Esophagus muscularis mucosa (tissue), 4 donors: ENCODE measurements at regions not wholly inside any gene's neighbourhood (a gene's known extent, or its start where the extent isn't known, plus 50 kb on each side); places are given as distances from the start of the nearest gene placed in this dataset.

Experiments
- DNase-seq: peaks from one replicate; pipeline ENCODE4 v3.0.0-alpha.2; 2017; ENCODE audit errors: extremely low spot score
- H3K27ac ChIP-seq, 4 donors: fragments of 200-600 bp; sonication (generic); replicated peaks in 1 of 4; 1 replicate in 3 of 4; 2 replicates in 1 of 4; pipeline ENCODE4 v1.5.1; 2016 to 2019; ENCODE audit warnings: mild to moderate bottlenecking in 1 of 4
- H3K27me3 ChIP-seq, 4 donors: fragments of 200-600 bp; sonication (generic); one replicate each; pipeline versions ENCODE4 v1.5.1 to v1.6.0; 2016 to 2019
- H3K36me3 ChIP-seq, 4 donors: fragments of 200-600 bp; sonication (generic); one replicate each; pipeline ENCODE4 v1.5.1; 2016 to 2019
- H3K4me1 ChIP-seq, 4 donors: fragments of 200-600 bp; sonication (generic); one replicate each; pipeline ENCODE4 v1.5.1; 2016 to 2019
- H3K4me3 ChIP-seq, 4 donors: fragments of 200-600 bp; sonication (generic); 1 replicate in 2 of 4; 2 replicates in 2 of 4; pipeline ENCODE4 v1.5.1; 2016 to 2019; ENCODE audit warnings: mild to moderate bottlenecking in 4 of 4, moderate library complexity in 1 of 4
- H3K9me3 ChIP-seq, 4 donors: fragments of 200-600 bp; sonication (generic); 1 replicate in 3 of 4; 2 replicates in 1 of 4; pipeline ENCODE4 v1.5.1; 2016 to 2019
- EP300 ChIP-seq: sonication (generic); formaldehyde crosslinking; IDR thresholded peaks from one replicate; pipeline ENCODE4 v1.6.1; 2017; ENCODE audit warnings: antibody characterized with exemption
- POLR2A ChIP-seq: fragments of 450-650 bp; IDR thresholded peaks from one replicate; pipeline ENCODE4 v1.6.1; 2017; ENCODE audit warnings: antibody characterized with exemption, moderate library complexity, mild to moderate bottlenecking, low read depth
- POLR2AphosphoS5 ChIP-seq, 2 donors: sonication (generic); formaldehyde crosslinking; IDR thresholded peaks; one replicate each; pipeline ENCODE4 v1.6.1; 2017; ENCODE audit warnings: antibody characterized with exemption in 2 of 2
- WGBS: methylation state at CpG from one replicate; pipeline ENCODE4 v1.1.5; 2018; 5-methylcytosine and 5-hydroxymethylcytosine counted together
- intact Hi-C: fragments of 100-400 bp; cut with DNase I; formaldehyde crosslinking; loops from one replicate; pipeline ENCODE4 v1.15.1; 2023
- TF ChIP-seq, protein P1 (sequence below), 3 experiments: fragments of 200-600 bp in 2 of 3; fragments of 450-650 bp in 1 of 3; sonication (generic) in 2 of 3; IDR thresholded peaks; one replicate each; pipeline ENCODE4 v1.5.1; 2017 to 2019; ENCODE audit warnings: antibody characterized with exemption in 3 of 3, mild to moderate bottlenecking in 2 of 3, moderate library complexity in 1 of 3

DNA sequence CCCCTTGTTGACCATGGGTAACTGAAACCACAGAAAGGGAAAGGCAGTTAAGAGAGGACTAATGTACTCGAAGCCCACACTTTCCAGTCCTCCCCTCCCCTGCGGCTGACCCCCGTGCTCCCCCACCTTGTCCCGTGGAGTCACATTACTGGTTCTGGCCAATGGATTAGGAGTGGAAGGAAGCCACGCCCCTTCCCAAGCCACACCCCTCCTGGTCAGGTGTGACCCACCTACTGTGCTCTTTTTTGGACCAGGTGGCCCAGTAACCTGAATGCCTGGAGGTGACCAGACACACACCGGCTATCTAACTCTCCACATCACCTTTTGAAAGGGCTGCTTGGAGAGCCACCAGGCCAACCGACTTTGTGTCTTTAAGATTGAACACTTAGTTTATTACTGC is 109.3 kb upstream of the MSX1 start:
- H3K27ac ChIP-seq: no peak overlapping the region
- H3K36me3 ChIP-seq: no peaks in the 10 kb centered on the region
- H3K4me1 ChIP-seq: no peaks in the 10 kb centered on the region
- WGBS: 82% methylated on average over 7 of the region's 7 CpGs
- no peaks in the 10 kb centered on the region for H3K27me3 ChIP-seq
- TF ChIP-seq, protein P1, sequence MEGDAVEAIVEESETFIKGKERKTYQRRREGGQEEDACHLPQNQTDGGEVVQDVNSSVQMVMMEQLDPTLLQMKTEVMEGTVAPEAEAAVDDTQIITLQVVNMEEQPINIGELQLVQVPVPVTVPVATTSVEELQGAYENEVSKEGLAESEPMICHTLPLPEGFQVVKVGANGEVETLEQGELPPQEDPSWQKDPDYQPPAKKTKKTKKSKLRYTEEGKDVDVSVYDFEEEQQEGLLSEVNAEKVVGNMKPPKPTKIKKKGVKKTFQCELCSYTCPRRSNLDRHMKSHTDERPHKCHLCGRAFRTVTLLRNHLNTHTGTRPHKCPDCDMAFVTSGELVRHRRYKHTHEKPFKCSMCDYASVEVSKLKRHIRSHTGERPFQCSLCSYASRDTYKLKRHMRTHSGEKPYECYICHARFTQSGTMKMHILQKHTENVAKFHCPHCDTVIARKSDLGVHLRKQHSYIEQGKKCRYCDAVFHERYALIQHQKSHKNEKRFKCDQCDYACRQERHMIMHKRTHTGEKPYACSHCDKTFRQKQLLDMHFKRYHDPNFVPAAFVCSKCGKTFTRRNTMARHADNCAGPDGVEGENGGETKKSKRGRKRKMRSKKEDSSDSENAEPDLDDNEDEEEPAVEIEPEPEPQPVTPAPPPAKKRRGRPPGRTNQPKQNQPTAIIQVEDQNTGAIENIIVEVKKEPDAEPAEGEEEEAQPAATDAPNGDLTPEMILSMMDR (IDR thresholded peaks at IDR 0.05): no peak
- TF ChIP-seq EP300: no peak
- TF ChIP-seq POLR2AphosphoS5 (IDR thresholded peaks at IDR 0.05): no peak
- TF ChIP-seq POLR2A: no peak
- DNase-seq: no peak
- intact Hi-C loops: no loop called here
- no peak overlapping the region for H3K4me3 ChIP-seq
- H3K9me3 ChIP-seq: peaks cover 7 to 25% (median 21%) of the 10 kb centered on the region in 4 donors

DNA sequence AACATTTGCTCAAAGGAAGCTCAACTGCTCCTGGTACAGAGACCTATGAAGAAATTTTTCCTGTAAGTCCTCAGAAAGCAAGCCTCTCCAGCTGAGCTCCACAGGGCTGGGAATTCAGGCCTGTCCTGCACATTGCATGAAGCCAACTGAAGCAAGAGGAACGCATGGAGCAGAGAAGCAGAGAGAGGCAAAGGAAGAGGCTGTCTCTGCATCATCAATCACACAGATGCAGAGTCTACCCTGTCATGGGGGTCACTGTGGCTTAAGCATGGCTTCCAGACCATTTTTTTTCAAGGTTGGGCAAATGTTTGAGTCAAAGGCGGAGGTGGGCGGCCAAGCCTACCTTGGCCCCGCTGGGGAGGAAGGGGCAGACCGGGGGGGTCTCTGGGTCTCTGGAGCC is 110.3 kb upstream of the MSX1 start:
- H3K27me3 ChIP-seq: no peaks in the 10 kb centered on the region
- H3K27ac ChIP-seq: no peak overlapping the region
- TF ChIP-seq, protein P1 (IDR thresholded peaks at IDR 0.05): no peak
- TF ChIP-seq POLR2A: no peak
- TF ChIP-seq POLR2AphosphoS5 (IDR thresholded peaks at IDR 0.05): no peak
- no peak for TF ChIP-seq EP300
- intact Hi-C loops: no loop called here
- H3K4me3 ChIP-seq: no peak overlapping the region
- no peaks in the 10 kb centered on the region for H3K4me1 ChIP-seq
- H3K9me3 ChIP-seq: peaks cover 7 to 36% (median 25%) of the 10 kb centered on the region in 4 donors
- 58% methylated on average over 3 of the region's 5 CpGs for WGBS
- H3K36me3 ChIP-seq: no peaks in the 10 kb centered on the region
- no peak for DNase-seq

DNA sequence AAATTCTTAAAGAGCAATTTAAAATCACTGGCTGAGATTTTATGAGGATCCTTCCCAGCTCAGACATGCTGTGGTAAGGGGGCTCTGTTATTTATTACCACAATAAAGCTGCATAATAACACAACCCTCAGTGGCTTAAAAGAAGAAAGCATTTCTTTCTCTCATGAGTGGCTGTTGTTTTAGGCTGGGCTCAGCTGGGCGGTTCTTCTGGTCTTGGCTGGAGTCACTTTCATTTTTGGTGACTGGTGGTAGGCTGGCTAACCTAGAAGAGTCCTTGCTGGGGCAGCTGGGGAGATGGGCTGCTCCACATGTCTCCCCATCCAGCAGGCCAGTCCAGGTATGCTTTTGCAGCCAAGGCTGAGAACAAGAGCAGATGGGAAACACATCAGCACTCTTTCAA is 113.0 kb upstream of the MSX1 start:
- 100% methylated on average over 1 of the region's 1 CpG for WGBS
- H3K27ac ChIP-seq: no peak overlapping the region
- TF ChIP-seq POLR2AphosphoS5 (IDR thresholded peaks at IDR 0.05): no peak
- TF ChIP-seq, protein P1 (IDR thresholded peaks at IDR 0.05): no peak
- H3K9me3 ChIP-seq: peaks cover 7 to 41% (median 25%) of the 10 kb centered on the region in 4 donors
- no peaks in the 10 kb centered on the region for H3K36me3 ChIP-seq
- intact Hi-C loops: no loop called here
- H3K4me1 ChIP-seq: no peaks in the 10 kb centered on the region
- DNase-seq: no peak
- no peak overlapping the region for H3K4me3 ChIP-seq
- H3K27me3 ChIP-seq: no peaks in the 10 kb centered on the region

DNA sequence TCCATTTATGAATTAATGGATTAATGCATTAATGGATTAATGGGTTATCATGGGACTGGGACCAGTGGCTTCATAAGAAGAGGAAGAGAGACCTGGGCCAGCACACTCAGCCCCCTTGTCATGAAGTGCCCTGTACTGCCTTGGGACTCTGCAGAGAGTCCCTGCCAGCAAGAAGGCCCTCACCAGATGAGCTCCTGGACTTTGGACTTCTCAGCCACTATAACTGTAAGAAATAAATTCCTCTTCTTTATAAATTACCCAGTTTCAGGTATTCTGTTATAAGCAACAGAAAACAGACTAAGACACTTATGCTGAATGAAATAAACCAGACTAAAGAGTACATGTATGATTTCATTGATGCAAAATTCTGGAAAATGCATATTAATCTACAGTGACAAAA is 119.4 kb upstream of the MSX1 start:
- Histone ChIP-seq H3K4me3 (no peak overlapping the region), H3K9me3 (peaks cover 0 to 14% (median 3%) of the 10 kb centered on the region in 4 donors), H3K36me3 (no peaks in the 10 kb centered on the region), H3K27ac (no peak overlapping the region), H3K4me1 (no peaks in the 10 kb centered on the region), H3K27me3 (no peaks in the 10 kb centered on the region)
- no peak for DNase-seq
- intact Hi-C loops: no loop called here
- TF ChIP-seq POLR2A: no peak
- TF ChIP-seq, protein P1 (IDR thresholded peaks at IDR 0.05): no peak
- TF ChIP-seq POLR2AphosphoS5 (IDR thresholded peaks at IDR 0.05): no peak
- no peak for TF ChIP-seq EP300

DNA sequence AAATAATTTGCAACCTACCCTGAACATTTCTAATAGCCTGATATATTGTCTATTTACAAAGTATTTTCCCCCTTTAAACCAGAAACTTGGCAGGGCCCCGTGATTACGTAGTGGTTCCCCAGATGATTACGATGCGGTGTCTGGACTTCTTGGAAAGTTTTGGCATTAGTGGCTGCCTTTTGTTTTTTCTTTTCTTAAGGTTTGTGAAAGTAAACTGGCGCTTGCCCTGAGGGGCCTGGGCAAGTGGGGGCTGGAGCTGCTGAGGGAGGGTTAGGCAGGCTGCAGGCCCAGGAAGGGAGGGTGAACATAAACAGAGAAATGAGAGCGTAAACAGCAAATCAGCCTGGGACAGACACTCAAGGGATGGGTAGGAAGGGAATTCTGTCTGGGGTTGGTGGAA is 123.6 kb upstream of the MSX1 start:
- 40% methylated on average over 6 of the region's 6 CpGs for WGBS
- no peaks in the 10 kb centered on the region for H3K4me1 ChIP-seq
- no peak for DNase-seq

More for the DNA sequence above, 123.6 kb upstream of the MSX1 start:
- Histone ChIP-seq H3K36me3 (no peaks in the 10 kb centered on the region), H3K27ac (no peak overlapping the region), H3K4me3 (no peak overlapping the region), H3K9me3 (no peaks in the 10 kb centered on the region), H3K27me3 (no peaks in the 10 kb centered on the region)
- TF ChIP-seq, protein P1 (IDR thresholded peaks at IDR 0.05): no peak
- TF ChIP-seq EP300: no peak
- no peak for TF ChIP-seq POLR2A
- no peak for TF ChIP-seq POLR2AphosphoS5 (IDR thresholded peaks at IDR 0.05)
- intact Hi-C loops: no loop called here
